Esophagus squamous epithelium (tissue), 5 donors: ENCODE measurements at regions not wholly inside any gene's neighbourhood (a gene's known extent, or its start where the extent isn't known, plus 50 kb on each side); places are given as distances from the start of the nearest gene placed in this dataset.

Experiments
- DNase-seq: peaks from one replicate; lab custom pipeline; 2025; lab: John Stamatoyannopoulos, UW
- H3K27ac ChIP-seq, 4 donors: fragments of 200-600 bp; sonication (generic); one replicate each; pipeline ENCODE4 v1.5.1; 2016 to 2019; ENCODE audit warnings: mild to moderate bottlenecking in 1 of 4
- H3K27me3 ChIP-seq, 4 donors: fragments of 200-600 bp; sonication (generic); 1 replicate in 3 of 4; 2 replicates in 1 of 4; pipeline versions ENCODE4 v1.5.1 to v1.6.0; 2017 to 2021; ENCODE audit warnings: antibody characterized with exemption in 1 of 4
- H3K36me3 ChIP-seq, 3 donors: fragments of 200-600 bp; sonication (generic); one replicate each; pipeline ENCODE4 v1.5.1; 2016 to 2019
- H3K4me1 ChIP-seq, 3 donors: fragments of 200-600 bp; sonication (generic); one replicate each; pipeline ENCODE4 v1.5.1; 2017 to 2019
- H3K4me3 ChIP-seq, 4 donors: fragments of 200-600 bp; sonication (generic); 1 replicate in 3 of 4; 2 replicates in 1 of 4; pipeline ENCODE4 v1.5.1; 2016 to 2019; ENCODE audit warnings: mild to moderate bottlenecking in 2 of 4, moderate library complexity in 1 of 4
- H3K9me3 ChIP-seq, 3 donors: fragments of 200-600 bp; sonication (generic); one replicate each; pipeline ENCODE4 v1.5.1; 2016 to 2019
- POLR2A ChIP-seq, 4 donors: fragments of 450-650 bp; IDR thresholded peaks; one replicate each; pipeline ENCODE4 v1.6.1; 2017; ENCODE audit warnings: antibody characterized with exemption in 4 of 4, mild to moderate bottlenecking in 4 of 4, moderate library complexity in 3 of 4
- WGBS, 2 donors: methylation state at CpG; one replicate each; pipeline ENCODE4 v1.1.5; 2018; 5-methylcytosine and 5-hydroxymethylcytosine counted together
- intact Hi-C: fragments of 100-400 bp; cut with DNase I; formaldehyde crosslinking; loops from one replicate; pipeline ENCODE4 v1.15.0; 2022
- TF ChIP-seq, protein P1 (sequence below), 6 experiments: fragments of 450-650 bp in 4 of 6; fragments of 200-600 bp in 2 of 6; sonication (generic) in 2 of 6; IDR thresholded peaks; one replicate each; pipeline ENCODE4 v1.5.1; 2016 to 2019; ENCODE audit warnings: antibody characterized with exemption in 6 of 6, mild to moderate bottlenecking in 4 of 6, moderate library complexity in 4 of 6
- donor health status: DM: yes; HTN: yes; CAD: no.

DNA sequence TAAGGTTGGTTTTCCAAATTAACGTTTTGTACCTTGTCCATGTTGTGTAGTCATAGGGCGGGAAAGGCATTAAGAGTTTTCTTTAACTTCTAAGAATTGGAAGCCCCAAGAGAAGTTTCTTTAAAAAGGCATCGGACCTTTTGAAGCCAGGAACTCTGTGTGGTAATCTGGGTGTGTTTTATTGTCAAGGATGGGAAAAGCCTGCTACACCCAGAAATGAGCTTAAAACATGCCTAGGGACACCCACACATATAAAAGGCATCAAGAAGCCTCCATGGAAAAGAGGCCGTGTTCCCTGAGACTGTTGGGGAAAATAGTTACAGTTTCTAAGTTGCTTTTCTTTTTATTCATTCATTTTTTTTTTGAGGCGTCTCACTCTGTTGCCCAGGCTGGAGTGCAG lies 81.0 kb upstream of the PTHLH start:
- H3K27ac ChIP-seq, result peak overlapping the region in 2 of 4 donors; percentile 2 to 59

DNA sequence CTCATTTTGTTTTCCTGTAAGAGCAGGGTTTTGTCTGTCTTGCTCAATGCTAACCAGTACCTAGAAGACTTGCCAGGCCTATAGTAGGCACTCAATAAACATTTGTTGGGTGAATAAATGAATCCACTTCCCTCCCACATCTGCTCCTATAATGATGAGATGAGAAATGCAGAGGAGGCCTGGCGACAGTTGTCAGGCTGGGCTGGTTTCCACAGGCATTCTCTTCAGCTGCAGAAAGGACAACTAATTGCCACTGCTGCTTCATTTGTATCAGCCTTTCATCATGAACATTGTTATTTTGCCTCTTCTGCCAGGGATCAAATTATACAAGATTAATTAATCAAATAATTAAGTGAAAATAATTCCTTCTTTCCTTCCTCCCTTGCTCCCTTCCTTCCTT lies 82.0 kb upstream of the PTHLH start:
- no peaks in the 10 kb centered on the region for H3K9me3 ChIP-seq
- no peak for TF ChIP-seq POLR2A (IDR thresholded peaks at IDR 0.05)
- TF ChIP-seq, protein P1, sequence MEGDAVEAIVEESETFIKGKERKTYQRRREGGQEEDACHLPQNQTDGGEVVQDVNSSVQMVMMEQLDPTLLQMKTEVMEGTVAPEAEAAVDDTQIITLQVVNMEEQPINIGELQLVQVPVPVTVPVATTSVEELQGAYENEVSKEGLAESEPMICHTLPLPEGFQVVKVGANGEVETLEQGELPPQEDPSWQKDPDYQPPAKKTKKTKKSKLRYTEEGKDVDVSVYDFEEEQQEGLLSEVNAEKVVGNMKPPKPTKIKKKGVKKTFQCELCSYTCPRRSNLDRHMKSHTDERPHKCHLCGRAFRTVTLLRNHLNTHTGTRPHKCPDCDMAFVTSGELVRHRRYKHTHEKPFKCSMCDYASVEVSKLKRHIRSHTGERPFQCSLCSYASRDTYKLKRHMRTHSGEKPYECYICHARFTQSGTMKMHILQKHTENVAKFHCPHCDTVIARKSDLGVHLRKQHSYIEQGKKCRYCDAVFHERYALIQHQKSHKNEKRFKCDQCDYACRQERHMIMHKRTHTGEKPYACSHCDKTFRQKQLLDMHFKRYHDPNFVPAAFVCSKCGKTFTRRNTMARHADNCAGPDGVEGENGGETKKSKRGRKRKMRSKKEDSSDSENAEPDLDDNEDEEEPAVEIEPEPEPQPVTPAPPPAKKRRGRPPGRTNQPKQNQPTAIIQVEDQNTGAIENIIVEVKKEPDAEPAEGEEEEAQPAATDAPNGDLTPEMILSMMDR (IDR thresholded peaks at IDR 0.05), result no peak
- DNase-seq, result no peak
- peaks cover 0 to 71% (median 9%) of the 10 kb centered on the region in 3 donors for H3K4me1 ChIP-seq
- WGBS, 2 donors, result 62 to 75% methylated on average over 1 of the region's 1 CpG
- no peaks in the 10 kb centered on the region for H3K27me3 ChIP-seq
- intact Hi-C loops, result no loop called here
- H3K27ac ChIP-seq, result no peak overlapping the region
- H3K4me3 ChIP-seq, result no peak overlapping the region
- H3K36me3 ChIP-seq, result no peaks in the 10 kb centered on the region

More for the DNA sequence above, 81.0 kb upstream of the PTHLH start:
- Histone ChIP-seq H3K9me3 (no peaks in the 10 kb centered on the region), H3K4me1 (peaks cover 0 to 63% (median 9%) of the 10 kb centered on the region in 3 donors), H3K4me3 (no peak overlapping the region), H3K27me3 (no peaks in the 10 kb centered on the region), H3K36me3 (no peaks in the 10 kb centered on the region)
- intact Hi-C loops, result no loop called here
- WGBS, 2 donors, result 48 to 54% methylated on average over 5 of the region's 5 CpGs
- TF ChIP-seq POLR2A (IDR thresholded peaks at IDR 0.05), result no peak
- TF ChIP-seq, protein P1 (IDR thresholded peaks at IDR 0.05), result no peak
- DNase-seq, result no peak

DNA sequence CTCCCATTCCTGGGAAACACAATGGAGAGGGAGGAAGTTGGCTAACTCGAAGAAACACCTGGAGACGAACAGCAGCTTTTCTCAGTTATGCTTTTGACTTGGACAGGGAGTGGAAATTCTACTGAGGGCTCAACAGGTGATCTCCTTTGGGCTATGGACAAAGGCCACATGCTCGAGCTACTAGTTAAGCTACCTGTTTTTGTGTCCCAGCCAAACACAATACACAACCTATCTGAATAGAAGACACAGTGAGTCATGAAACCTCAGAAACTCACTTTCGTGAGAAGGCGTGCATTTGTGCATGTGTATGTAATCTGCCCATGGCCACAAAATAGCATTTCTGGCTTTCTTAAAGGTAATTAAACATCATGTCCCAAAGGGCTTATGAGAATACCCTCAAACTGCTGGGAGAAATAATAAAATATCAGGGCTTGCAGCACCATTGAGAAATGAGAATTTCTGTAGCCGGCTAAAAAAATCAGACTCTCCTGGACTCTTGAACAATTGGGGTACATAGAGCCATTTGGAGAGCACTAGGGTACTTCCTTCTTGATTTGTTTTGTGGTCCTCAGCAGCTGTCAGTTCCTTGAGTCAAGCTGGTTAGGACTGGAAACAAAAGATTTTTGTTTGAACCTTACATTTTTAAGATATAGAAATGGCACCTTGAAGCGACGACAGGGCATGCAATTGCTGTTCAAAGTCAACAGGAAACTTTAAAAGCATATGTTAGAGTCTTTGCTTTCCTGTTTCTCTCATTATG lies 85.5 kb upstream of the PTHLH start:
- 44 to 48% methylated on average over 8 of the region's 8 CpGs for WGBS, 2 donors
- Histone ChIP-seq H3K4me3 (no peak overlapping the region), H3K4me1 (peaks cover 0 to 50% (median 4%) of the 10 kb centered on the region in 3 donors), H3K27ac (peak overlapping the region; percentile 44 to 70 (median 58)), H3K27me3 (no peaks in the 10 kb centered on the region), H3K9me3 (no peaks in the 10 kb centered on the region), H3K36me3 (no peaks in the 10 kb centered on the region)
- no peak for DNase-seq
- TF ChIP-seq POLR2A (IDR thresholded peaks at IDR 0.05), result no peak
- TF ChIP-seq, protein P1 (IDR thresholded peaks at IDR 0.05), result no peak
- intact Hi-C loops, result no loop called here

DNA sequence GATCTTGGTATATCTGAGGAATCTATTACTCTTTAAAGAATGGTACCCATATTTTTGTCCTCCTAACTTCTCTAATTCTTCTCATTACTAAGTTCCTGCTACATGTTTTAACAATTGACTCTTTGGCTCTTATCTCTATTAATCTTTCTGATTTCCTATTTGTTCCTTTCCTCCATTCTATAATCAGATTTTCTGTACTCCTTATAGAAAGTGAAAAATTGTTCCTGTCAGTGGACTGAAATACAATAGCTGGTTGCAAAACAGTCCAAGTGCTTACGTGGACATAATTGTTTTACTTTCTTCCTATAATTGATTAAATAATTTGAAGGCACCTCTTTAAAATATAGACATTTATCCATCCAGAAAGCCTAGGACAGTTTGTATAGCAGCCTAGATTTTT lies 86.7 kb upstream of the PTHLH start:
- Histone ChIP-seq H3K4me1 (peaks cover 0 to 45% (median 4%) of the 10 kb centered on the region in 3 donors), H3K27ac (no peak overlapping the region), H3K4me3 (no peak overlapping the region), H3K9me3 (no peaks in the 10 kb centered on the region), H3K27me3 (no peaks in the 10 kb centered on the region), H3K36me3 (no peaks in the 10 kb centered on the region)
- no peak for TF ChIP-seq POLR2A (IDR thresholded peaks at IDR 0.05)
- TF ChIP-seq, protein P1 (IDR thresholded peaks at IDR 0.05), result no peak
- WGBS, 2 donors, result 44 to 50% methylated on average over 1 of the region's 1 CpG
- intact Hi-C loops, result no loop called here
- DNase-seq, result no peak

DNA sequence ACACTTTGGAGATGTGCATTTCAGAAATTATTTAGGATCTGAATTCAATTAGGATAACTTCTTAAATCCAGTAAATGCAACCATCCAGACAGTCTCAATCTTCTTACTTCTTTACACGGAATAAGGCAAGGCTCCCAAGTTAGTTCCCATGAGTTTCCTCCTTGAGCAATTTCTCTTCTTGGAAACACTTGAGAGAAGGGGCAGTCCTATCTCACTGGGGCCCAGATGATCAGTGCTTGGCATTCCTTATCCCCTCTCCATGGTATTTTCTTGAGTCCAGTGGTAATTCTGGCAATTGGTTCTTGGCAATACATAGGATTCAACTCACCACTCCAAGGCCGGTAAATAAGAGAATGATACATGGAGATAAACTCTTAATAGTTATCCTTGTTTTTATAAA lies 87.1 kb upstream of the PTHLH start:
- 69 to 72% methylated on average over 2 of the region's 2 CpGs for WGBS, 2 donors
- no peak overlapping the region for H3K27ac ChIP-seq
- intact Hi-C loops, result no loop called here
- H3K4me3 ChIP-seq, result no peak overlapping the region
- TF ChIP-seq, protein P1 (IDR thresholded peaks at IDR 0.05), result no peak
- TF ChIP-seq POLR2A (IDR thresholded peaks at IDR 0.05), result no peak
- no peaks in the 10 kb centered on the region for H3K9me3 ChIP-seq
- no peak for DNase-seq
- H3K36me3 ChIP-seq, result no peaks in the 10 kb centered on the region
- H3K4me1 ChIP-seq, result peaks cover 0 to 48% (median 4%) of the 10 kb centered on the region in 3 donors
- no peaks in the 10 kb centered on the region for H3K27me3 ChIP-seq
